Loucy (cell line): ENCODE measurements at regions not wholly inside any gene's neighbourhood (a gene's known extent, or its start where the extent isn't known, plus 50 kb on each side); places are given as distances from the start of the nearest gene placed in this dataset.

Experiments
- H2AFZ ChIP-seq: fragments of 200-600 bp; sonication (generic); 2 replicates; pipeline ENCODE4 v1.6.0; 2016; ENCODE audit warnings: antibody characterized with exemption, mild to moderate bottlenecking, low read length, moderate library complexity
- H3F3A ChIP-seq: fragments of 200-600 bp; 2 replicates; pipeline ENCODE4 v1.6.0; 2016; ENCODE audit warnings: antibody characterized with exemption, low read depth, mild to moderate bottlenecking
- H3K27me3 ChIP-seq: fragments of 200-600 bp; sonication (generic); 2 replicates; pipeline ENCODE4 v1.6.1; 2014; ENCODE audit warnings: low read length, mild to moderate bottlenecking; ENCODE audit not compliant: insufficient read depth, poor library complexity, severe bottlenecking
- H3K36me3 ChIP-seq: fragments of 200-600 bp; sonication (generic); 2 replicates; pipeline ENCODE4 v1.6.1; 2016; ENCODE audit warnings: low read length; ENCODE audit not compliant: insufficient read depth
- H3K4me1 ChIP-seq: fragments of 200-600 bp; sonication (generic); 2 replicates; pipeline ENCODE4 v1.5.1; 2014; ENCODE audit warnings: low read length, mild to moderate bottlenecking; ENCODE audit not compliant: insufficient read depth, poor library complexity, severe bottlenecking
- H3K4me2 ChIP-seq: fragments of 200-600 bp; sonication (generic); 2 replicates; pipeline ENCODE4 v1.6.0; 2014; ENCODE audit warnings: antibody characterized with exemption, low read length, low read depth, mild to moderate bottlenecking; ENCODE audit not compliant: poor library complexity, severe bottlenecking
- H3K4me3 ChIP-seq: fragments of 200-600 bp; sonication (generic); 2 replicates; pipeline ENCODE4 v1.5.1; 2014; ENCODE audit warnings: low read length, mild to moderate bottlenecking, mixed read lengths; ENCODE audit not compliant: poor library complexity, severe bottlenecking
- H3K79me2 ChIP-seq: fragments of 200-600 bp; sonication (generic); 2 replicates; pipeline ENCODE4 v1.6.1; 2014; ENCODE audit warnings: low read length; ENCODE audit not compliant: insufficient read depth
- H3K9ac ChIP-seq: fragments of 200-600 bp; sonication (generic); 2 replicates; pipeline ENCODE4 v1.6.0; 2014; ENCODE audit warnings: mild to moderate bottlenecking, low read depth, low read length, moderate library complexity; ENCODE audit not compliant: poor library complexity, severe bottlenecking
- H3K9me2 ChIP-seq: fragments of 200-600 bp; sonication (generic); replicated peaks from 2 replicates; pipeline ENCODE4 v1.6.1; 2016; ENCODE audit warnings: low read depth, low read length, mixed read lengths
- H3K9me3 ChIP-seq: fragments of 200-600 bp; sonication (generic); 2 replicates; pipeline ENCODE4 v1.6.1; 2014; ENCODE audit warnings: mild to moderate bottlenecking, antibody characterized with exemption, low read length, low read depth; ENCODE audit not compliant: insufficient read depth
- H4K20me1 ChIP-seq: fragments of 200-600 bp; sonication (generic); 2 replicates; pipeline ENCODE4 v1.6.0; 2014; ENCODE audit warnings: antibody characterized with exemption, low read length, mild to moderate bottlenecking; ENCODE audit not compliant: insufficient read depth, poor library complexity, severe bottlenecking
- EZH2phosphoT487 ChIP-seq: fragments of 200-600 bp; IDR thresholded peaks from 2 replicates; pipeline ENCODE4 v1.6.1; 2018; ENCODE audit warnings: antibody characterized with exemption, mild to moderate bottlenecking, moderate library complexity, borderline replicate concordance
- TF ChIP-seq, protein P1 (sequence below): fragments of 200-600 bp; sonication (generic); conservative IDR thresholded peaks from 2 replicates; pipeline ENCODE4 v1.5.1; 2014; ENCODE audit warnings: mild to moderate bottlenecking, antibody characterized with exemption, low read length

DNA sequence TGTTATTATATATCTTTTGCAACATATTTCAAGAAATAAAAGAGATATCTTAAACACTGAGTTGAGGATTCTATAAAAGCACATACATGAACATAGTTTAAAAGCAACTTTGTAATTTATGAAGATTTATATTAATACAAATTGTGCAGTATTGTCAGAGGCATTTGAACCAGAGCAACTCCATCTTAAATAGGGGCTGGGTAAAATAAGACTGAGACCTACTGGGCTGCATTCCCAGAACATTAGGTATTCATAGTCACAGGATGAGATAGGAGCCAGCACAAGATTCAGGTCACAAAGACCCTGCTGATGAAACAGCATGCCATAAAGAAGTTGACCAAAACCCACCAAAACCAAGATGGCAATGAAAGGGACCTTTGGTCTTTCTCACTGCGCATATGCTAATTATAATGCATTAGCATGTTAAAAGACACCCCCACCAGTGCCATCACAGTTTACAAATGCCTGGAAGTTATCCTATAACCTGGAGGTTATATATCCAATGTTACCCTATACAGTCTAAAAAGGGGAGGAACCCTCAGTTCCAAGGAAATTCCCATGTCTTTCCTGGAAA is 320.2 kb downstream of the FAM170A start:
- Histone ChIP-seq H4K20me1 (no peaks in the 10 kb centered on the region), H3F3A (no peaks in the 10 kb centered on the region), H3K9me2 (no peaks in the 10 kb centered on the region), H3K9ac (no peak overlapping the region), H2AFZ (no peak overlapping the region), H3K4me2 (no peak overlapping the region), H3K4me3 (no peak overlapping the region), H3K79me2 (no peaks in the 10 kb centered on the region), H3K27me3 (no peaks in the 10 kb centered on the region), H3K36me3 (no peaks in the 10 kb centered on the region), H3K9me3 (no peaks in the 10 kb centered on the region), H3K4me1 (no peaks in the 10 kb centered on the region)
- TF ChIP-seq, protein P1, sequence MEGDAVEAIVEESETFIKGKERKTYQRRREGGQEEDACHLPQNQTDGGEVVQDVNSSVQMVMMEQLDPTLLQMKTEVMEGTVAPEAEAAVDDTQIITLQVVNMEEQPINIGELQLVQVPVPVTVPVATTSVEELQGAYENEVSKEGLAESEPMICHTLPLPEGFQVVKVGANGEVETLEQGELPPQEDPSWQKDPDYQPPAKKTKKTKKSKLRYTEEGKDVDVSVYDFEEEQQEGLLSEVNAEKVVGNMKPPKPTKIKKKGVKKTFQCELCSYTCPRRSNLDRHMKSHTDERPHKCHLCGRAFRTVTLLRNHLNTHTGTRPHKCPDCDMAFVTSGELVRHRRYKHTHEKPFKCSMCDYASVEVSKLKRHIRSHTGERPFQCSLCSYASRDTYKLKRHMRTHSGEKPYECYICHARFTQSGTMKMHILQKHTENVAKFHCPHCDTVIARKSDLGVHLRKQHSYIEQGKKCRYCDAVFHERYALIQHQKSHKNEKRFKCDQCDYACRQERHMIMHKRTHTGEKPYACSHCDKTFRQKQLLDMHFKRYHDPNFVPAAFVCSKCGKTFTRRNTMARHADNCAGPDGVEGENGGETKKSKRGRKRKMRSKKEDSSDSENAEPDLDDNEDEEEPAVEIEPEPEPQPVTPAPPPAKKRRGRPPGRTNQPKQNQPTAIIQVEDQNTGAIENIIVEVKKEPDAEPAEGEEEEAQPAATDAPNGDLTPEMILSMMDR: no peak
- no peak for TF ChIP-seq EZH2phosphoT487

DNA sequence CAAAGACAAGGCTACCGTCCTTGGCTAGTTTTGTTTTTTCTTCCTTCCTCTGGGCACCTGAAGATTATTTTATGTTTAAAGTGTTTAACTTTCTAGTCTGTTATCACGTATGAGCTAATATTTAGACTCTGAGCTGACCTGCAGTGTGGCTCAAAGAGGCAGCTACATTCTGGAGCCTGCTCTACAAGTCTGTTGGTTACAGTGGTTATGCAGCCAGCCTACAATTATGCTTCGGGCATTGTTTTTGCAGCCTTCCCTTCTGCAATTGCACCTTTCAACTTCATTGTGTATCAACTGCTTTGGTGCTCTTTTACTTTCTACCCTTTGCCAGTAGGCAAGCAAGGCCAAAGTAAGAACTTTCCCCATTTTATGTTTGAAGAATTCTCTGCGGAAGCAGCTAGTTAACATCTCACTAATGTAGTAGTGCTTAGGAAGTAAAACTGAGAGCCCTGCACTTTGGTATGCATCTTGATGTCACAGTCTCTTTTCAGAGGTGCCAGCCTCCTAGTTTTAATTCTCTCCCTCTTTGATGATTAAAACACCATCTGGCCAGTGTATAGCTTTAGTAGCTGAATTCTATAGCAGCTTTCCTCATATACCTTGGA is 322.1 kb downstream of the FAM170A start:
- no peaks in the 10 kb centered on the region for H3K27me3 ChIP-seq
- no peak overlapping the region for H3K9ac ChIP-seq
- H2AFZ ChIP-seq: no peak overlapping the region
- H3K36me3 ChIP-seq: no peaks in the 10 kb centered on the region
- H4K20me1 ChIP-seq: no peaks in the 10 kb centered on the region
- H3K79me2 ChIP-seq: no peaks in the 10 kb centered on the region
- H3F3A ChIP-seq: no peaks in the 10 kb centered on the region
- no peaks in the 10 kb centered on the region for H3K9me2 ChIP-seq
- no peak overlapping the region for H3K4me2 ChIP-seq
- TF ChIP-seq, protein P1: no peak
- TF ChIP-seq EZH2phosphoT487: no peak
- no peaks in the 10 kb centered on the region for H3K9me3 ChIP-seq
- no peaks in the 10 kb centered on the region for H3K4me1 ChIP-seq
- no peak overlapping the region for H3K4me3 ChIP-seq

DNA sequence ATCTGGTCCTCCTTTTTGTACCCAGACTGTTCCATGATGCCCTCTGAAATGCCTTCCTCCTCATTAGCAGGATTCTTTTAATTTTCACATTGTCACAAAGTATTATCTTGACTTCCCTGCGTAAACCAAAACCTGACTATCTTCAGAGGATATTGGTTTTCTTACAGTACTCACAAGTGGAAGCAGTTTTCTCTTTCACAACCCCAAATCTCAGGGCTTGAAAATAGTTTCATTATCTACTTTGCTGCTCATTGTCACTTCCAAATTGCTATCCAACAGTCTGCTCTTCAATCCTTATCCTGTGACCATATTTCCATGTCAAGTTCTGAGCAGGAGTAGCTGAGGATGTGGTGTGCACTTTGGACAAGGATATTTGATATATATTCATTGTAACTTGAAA is 324.1 kb downstream of the FAM170A start:
- Histone ChIP-seq H3K36me3 (no peaks in the 10 kb centered on the region), H3K4me3 (no peak overlapping the region), H3K79me2 (no peaks in the 10 kb centered on the region), H3F3A (no peaks in the 10 kb centered on the region), H3K9me2 (no peaks in the 10 kb centered on the region), H3K4me2 (no peak overlapping the region), H2AFZ (no peak overlapping the region), H3K4me1 (no peaks in the 10 kb centered on the region), H3K9ac (no peak overlapping the region), H3K27me3 (no peaks in the 10 kb centered on the region), H4K20me1 (no peaks in the 10 kb centered on the region), H3K9me3 (no peaks in the 10 kb centered on the region)
- no peak for TF ChIP-seq EZH2phosphoT487
- TF ChIP-seq, protein P1: no peak
